ENCODE measurements at regions not wholly inside any gene's neighbourhood (a gene's known extent, or its start where the extent isn't known, plus 50 kb on each side); places are given as distances from the start of the nearest gene placed in this dataset.
"Not testable (repeated sequence)": the region's sequence is repeated elsewhere in the genome, so short reads cannot be mapped to it uniquely, and the experiment has no call there.

DNA sequence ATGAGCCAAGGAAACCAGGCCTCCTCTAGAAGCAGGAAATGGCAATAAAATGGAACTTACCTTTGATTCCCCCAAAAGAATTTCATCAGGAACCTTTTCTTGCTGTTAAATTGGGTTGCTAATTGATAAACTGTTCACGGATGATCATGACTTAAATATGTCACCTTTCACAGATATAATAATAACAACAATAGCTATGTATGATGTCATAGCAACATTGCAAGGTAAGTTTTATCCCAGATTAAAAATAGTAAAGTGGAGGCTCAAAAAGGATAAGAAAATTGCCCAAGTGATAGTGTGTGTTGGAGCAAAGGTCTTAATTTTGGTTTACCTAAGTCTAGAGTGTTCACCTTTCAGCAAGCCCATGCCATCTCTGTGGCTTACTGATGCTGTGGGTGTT, 357.6 kb upstream of the CELF2 start:
- DNase-seq: no peak

- no peak for DNase-seq
These were observed 356.5 kb upstream of the CELF2 start for GRCh38 chr10:10661176-10661575.

DNA sequence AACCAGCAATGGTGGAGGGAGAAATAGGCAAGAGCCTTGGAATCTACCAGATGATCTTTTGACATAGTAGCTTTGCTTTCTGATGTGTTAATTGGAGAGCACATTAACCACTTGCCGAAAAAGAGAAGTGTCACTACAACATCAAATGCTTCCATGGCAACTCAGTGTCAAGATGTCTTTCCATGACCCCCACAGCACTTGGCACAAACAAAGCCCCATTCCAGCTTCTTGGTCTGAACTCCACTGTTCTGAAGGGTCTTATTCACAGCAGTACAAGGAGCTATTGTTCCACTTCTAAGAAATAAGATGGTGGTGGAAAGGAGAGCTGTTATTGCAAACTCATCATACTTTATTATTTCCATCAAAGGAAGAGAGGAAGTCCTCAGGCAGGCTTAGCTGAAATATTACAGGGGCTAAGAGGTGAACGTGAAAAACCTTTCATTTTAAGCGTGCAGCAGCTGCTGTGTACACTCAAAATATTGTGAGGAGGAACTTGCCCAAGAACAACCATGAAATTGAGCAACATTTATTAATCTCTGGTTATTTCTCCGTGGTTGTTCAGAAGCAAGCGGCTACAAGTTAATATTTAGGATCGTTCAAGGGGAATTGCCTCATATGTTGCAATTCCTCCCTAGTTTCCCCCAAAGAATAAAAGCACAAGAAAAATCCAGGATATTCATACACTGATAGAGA, 354.8 kb upstream of the CELF2 start:
- DNase-seq: no peak

DNA sequence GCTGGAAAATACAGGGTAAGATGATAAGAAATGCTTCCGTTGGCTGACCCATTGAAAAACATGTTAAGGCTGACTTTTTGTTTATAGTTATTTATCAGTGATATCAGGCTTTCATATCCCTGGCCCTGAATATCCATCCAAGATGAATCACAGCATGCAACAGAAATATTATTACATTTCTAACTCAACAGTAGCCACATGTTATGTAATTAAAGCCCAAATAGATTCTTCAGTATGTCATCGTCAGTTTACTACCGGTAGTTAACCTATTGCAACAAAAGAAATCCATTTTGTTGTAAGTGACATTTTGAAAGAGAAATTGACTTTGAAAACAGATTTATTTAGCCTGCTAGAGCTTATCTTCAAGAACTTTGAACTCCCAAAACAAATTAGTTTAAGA, 354.1 kb upstream of the CELF2 start:
- DNase-seq: no peak

DNA sequence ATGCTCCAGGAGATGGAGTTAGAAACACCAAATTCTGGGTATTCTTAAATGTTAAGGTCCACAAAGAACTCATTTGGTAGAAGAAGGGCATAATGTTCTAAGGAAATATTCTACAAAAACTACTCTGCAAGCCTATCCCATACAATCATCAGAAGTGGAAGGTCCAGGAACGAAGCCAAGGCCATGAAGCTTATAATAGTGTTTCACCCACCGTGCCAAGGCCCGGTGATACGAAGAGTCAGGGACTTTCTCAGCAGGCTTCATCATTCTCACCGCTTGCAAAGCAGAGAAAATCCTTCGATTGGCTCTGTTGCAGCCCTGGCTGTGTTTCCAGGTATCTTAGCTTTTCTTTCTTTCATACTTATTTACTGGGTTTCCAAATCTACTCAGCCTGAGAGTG, 351.9 kb upstream of the CELF2 start:
- DNase-seq: no peak

DNA sequence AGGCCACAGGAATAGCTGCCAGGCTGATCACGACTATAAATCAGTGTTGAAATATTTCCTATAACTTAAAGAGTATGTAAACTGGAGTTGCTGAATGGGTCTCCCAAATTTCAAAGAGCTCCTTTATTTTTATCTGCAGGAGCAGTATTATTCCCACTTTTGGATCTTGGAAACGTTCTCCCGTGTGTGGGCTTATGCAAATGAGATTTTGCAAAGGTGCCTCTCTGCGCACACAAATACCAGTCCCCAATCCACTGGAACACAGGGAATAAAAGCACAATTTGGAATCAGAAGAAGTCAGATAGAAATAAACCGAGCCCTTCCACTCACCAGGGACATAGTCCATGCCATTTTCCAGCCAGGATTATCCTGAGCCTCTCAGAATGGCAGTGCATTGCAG, 350.2 kb upstream of the CELF2 start:
- DNase-seq: no peak

DNA sequence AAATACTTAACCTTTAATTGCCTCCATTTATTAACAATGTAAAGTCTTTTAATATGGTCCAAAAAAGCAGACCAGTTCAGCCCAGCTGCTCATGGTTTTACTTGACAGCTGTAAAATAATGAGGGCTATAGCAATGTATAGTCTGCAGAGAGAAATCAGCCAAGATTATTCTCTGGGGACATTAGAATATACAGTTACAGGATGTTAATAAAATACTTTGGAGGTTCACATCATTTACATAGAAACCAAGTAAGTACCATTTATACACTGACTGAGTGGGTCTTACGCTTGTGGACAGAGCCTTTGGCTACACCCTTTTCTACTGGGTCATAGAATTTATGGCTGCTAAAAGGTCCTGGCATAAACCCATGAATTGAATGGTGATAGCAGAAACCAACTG, 340.7 kb upstream of the CELF2 start:
- DNase-seq: no peak

- DNase-seq: no peak
These were observed 340.2 kb upstream of the CELF2 start for GRCh38 chr10:10677479-10677878.

DNA sequence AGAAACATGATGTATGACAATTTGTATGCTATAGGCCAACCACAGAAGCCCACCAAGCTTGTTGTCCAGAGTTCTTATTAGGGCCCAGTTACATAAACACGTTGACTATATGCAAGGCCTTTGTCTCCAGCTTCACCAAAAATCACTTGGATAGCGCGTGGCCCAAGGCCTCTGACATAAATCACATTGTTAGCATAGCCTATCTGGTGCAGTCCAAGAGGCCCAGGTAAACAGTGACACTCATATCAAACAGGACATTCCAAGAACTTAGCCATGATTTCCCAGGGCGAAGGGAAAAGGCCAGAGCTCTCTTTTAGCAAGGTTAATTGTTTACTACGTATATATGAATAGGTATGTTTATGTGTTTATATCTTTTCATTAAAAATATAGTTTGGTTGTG, 337.2 kb upstream of the CELF2 start:
- DNase-seq: no peak

GRCh38 chr10:10684972-10685371, 332.7 kb upstream of the CELF2 start:
- no peak for DNase-seq

DNA sequence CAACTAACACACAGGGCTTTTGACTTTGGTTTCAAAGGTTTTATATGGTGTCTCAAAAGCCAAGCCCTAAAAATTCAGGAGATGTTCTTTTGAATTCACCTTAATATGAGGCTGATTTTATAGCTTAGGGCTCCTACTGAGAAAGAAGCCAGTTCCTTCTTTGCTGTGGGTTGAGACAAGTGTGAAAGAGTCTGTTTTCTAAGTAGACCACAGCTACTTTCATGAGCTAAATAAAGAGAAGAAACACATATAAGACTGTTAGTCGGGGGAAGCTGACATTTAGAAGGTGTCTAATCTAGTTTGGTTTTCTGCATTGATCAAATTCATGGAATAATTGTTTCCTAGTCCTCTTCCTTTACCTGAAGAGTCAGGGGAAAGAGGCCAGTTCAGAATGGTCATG, 332.1 kb upstream of the CELF2 start:
- no peak for DNase-seq

DNA sequence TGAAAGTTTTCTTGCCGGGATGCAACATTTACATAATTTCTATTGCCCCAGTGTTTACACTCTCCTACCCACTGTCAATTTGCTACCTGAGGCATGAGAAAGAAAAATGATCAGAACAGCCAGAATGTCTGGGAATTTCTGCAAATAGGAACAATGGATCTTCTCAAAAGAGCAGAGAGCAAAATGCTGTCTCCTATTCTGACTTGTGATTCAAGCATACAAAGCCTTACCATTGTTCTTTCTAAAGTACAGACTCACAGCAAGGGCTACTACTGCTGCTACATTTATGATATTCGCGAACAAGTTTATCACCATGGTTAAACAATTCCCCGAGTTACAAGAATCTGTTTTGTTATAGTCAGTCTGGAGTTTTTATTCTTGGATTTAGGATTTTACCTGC, 329.9 kb upstream of the CELF2 start:
- no peak for DNase-seq

- no peak for DNase-seq
These were observed 318.2 kb upstream of the CELF2 start for GRCh38 chr10:10699427-10699826.

- DNase-seq: no peak
These were observed 316.5 kb upstream of the CELF2 start for GRCh38 chr10:10701084-10701611.

DNA sequence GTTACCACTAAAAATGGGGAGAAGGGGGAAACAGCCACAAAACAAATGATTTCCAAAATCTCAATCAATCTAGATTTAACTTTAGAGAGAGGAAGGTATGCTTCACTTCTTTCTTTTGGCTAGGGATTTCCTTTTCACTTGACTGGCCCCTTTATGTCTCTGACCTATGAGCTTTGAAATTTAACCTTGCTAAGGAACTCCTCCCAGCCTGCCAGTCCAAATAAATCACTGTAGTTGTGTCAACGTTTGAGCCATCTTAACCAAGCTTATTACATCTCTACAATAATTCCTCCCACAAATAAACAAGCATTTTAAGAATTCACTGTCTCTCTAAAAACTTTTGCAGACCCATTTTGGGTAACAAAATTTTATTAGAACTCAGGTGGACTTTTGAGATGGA, 315.5 kb upstream of the CELF2 start:
- no peak for DNase-seq

- no peak for DNase-seq
These were observed 314.3 kb upstream of the CELF2 start for GRCh38 chr10:10703382-10703781.

GRCh38 chr10:10712155-10712704, 305.4 kb upstream of the CELF2 start:
- no peak for DNase-seq

- DNase-seq: no peak
These were observed 303.3 kb upstream of the CELF2 start for GRCh38 chr10:10714327-10714726.

DNA sequence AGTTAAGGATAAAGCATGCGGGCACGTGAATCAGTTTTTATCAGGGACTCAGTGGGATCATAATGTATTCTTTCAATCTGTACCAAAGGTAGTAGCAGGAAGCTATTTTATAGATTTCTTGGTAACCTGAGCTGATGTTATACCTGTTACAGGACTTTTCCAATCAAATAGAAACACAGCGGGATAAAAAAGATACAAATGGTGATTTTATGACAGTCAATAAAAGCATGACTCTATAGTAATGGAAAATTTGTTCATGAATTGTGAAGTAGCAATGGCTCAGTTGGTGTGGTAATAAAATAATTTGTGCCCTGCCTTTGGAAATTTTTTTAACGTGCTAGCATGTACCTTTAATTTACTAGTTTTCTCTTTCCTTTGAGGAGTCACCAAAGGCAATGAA, 300.7 kb upstream of the CELF2 start:
- no peak for DNase-seq

DNA sequence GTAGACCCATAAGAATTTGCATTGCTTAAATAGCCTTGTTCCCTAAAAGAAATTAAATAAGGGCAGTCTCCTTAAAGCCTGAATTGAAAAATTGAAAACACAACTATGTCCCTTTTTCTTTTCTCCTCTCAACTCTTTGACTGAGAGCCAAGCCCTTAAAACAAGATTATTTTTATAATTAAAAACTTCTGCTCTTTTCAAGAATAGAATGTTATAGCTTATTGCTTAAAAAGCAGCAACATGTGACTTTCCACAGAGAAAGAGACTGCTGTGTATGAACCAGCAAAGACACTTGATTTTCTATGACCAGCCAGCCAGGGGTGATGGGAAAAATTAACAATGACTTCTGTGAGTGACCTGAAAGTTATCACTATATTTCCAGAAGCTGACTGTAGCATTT, 295.2 kb upstream of the CELF2 start:
- DNase-seq: no peak

DNA sequence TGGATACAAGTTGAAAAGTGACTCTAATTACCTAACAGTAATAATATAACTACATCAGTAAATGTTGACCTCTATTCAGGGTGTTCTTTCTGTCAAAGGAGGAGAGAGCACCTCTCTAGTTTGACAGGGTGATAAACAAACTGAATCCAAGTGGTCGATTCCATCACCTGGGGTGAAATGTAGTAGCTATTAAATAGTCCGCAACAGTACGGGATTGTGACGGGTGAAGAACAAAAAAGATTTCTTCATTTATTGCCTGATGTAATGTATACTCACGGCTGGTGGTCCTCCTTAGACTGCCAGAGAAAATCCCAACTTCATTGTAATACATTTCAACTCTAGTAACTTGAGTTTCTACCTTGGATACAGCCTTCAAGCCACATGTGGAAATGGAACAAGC, 292.5 kb upstream of the CELF2 start:
- no peak for DNase-seq

DNA sequence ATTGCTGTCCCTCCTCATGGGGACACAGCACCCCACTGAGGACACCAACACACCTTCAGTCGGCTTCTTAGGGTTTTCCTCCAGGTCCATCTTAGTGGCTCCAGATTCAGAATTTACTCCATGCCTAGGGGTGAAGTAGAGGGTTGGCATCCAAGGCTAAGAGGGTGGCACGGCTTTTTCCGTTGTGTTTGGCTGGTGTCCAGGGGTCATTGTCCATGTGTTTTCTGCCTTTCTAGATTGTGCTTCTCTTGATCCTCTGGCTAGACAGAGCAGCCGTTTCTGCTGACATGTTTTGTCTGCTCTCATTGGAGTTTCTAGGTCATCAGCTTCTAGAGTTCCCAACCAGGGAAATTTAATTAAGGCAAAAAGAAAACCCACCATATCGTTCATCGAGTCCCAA, 291.6 kb upstream of the CELF2 start:
- DNase-seq: no peak

GRCh38 chr10:10727411-10727810, 290.3 kb upstream of the CELF2 start:
- not testable (repeated sequence) for DNase-seq

GRCh38 chr10:10727812-10728211, 289.9 kb upstream of the CELF2 start:
- no peak for DNase-seq

GRCh38 chr10:10730471-10731043, 287.1 kb upstream of the CELF2 start:
- DNase-seq: no peak

All from amniotic stem cell (primary cell).